Memory B cell (primary cell): ENCODE measurements at regions not wholly inside any gene's neighbourhood (a gene's known extent, or its start where the extent isn't known, plus 50 kb on each side); places are given as distances from the start of the nearest gene placed in this dataset.
"Not testable (repeated sequence)": the region's sequence is repeated elsewhere in the genome, so short reads cannot be mapped to it uniquely, and the experiment has no call there.

Experiments used
- ATAC-seq: fragments of 150-1000 bp; cut with Tn5 transposase; 2 replicates; pipeline ENCODE4 v1.10.0; 2021; ENCODE audit warnings: low read depth, mild to moderate bottlenecking, moderate library complexity
- DNase-seq, 2 donors: peaks; one replicate each; pipeline ENCODE4 v3.0.0; 2022; ENCODE audit warnings: low spot score in 2 of 2
- H3K27ac Mint-ChIP-seq: one replicate; pipeline ENCODE4 v1.8.0; 2022; ENCODE audit warnings: mild to moderate bottlenecking, moderate library complexity, mixed read lengths
- H3K27me3 Mint-ChIP-seq: one replicate; pipeline ENCODE4 v1.8.0; 2022; ENCODE audit warnings: mixed read lengths
- H3K36me3 Mint-ChIP-seq: one replicate; pipeline ENCODE4 v1.8.0; 2022; ENCODE audit warnings: mild to moderate bottlenecking, mixed read lengths
- H3K4me1 Mint-ChIP-seq: one replicate; pipeline ENCODE4 v1.8.0; 2022; ENCODE audit warnings: mixed read lengths
- H3K4me3 Mint-ChIP-seq: one replicate; pipeline ENCODE4 v1.8.0; 2022; ENCODE audit warnings: mild to moderate bottlenecking, moderate library complexity, mixed read lengths
- H3K9me3 Mint-ChIP-seq: one replicate; pipeline ENCODE4 v1.8.0; 2022; ENCODE audit warnings: mixed read lengths

- H3K9me3 Mint-ChIP-seq: no peaks in the 10 kb centered on the region
- no peak for DNase-seq
- no peak overlapping the region for H3K27ac Mint-ChIP-seq
- H3K4me3 Mint-ChIP-seq: no peak overlapping the region
- H3K4me1 Mint-ChIP-seq: no peaks in the 10 kb centered on the region
- H3K27me3 Mint-ChIP-seq: no peaks in the 10 kb centered on the region
- no peak for ATAC-seq
- no peaks in the 10 kb centered on the region for H3K36me3 Mint-ChIP-seq
Measured at GRCh38 chrY:7794441-7794840, 882.9 kb upstream of the AMELY start.

GRCh38 chrY:7793989-7794388 is 882.4 kb upstream of the AMELY start:
- Mint-ChIP-seq H3K27ac (no peak overlapping the region), H3K27me3 (no peaks in the 10 kb centered on the region), H3K4me1 (no peaks in the 10 kb centered on the region), H3K36me3 (no peaks in the 10 kb centered on the region), H3K4me3 (no peak overlapping the region), H3K9me3 (no peaks in the 10 kb centered on the region)
- ATAC-seq (no peak), DNase-seq (no peak)

- DNase-seq (no peak), ATAC-seq (no peak)
- Mint-ChIP-seq H3K27ac (no peak overlapping the region), H3K27me3 (no peaks in the 10 kb centered on the region), H3K4me1 (no peaks in the 10 kb centered on the region), H3K36me3 (no peaks in the 10 kb centered on the region), H3K9me3 (no peaks in the 10 kb centered on the region), H3K4me3 (no peak overlapping the region)
Measured at GRCh38 chrY:7792431-7792830, 880.9 kb upstream of the AMELY start.

- DNase-seq: no peak
Measured at GRCh38 chrY:7781501-7781900, 869.9 kb upstream of the AMELY start.

GRCh38 chrY:7775436-7775835 is 863.9 kb upstream of the AMELY start:
- H3K4me3 Mint-ChIP-seq, ATAC-seq, H3K4me1 Mint-ChIP-seq, H3K9me3 Mint-ChIP-seq, H3K27me3 Mint-ChIP-seq, DNase-seq, H3K27ac Mint-ChIP-seq, H3K36me3 Mint-ChIP-seq: not testable (repeated sequence)

More at GRCh38 chrY:7781501-7781900, 869.9 kb upstream of the AMELY start:
- Mint-ChIP-seq H3K9me3 (no peaks in the 10 kb centered on the region), H3K4me1 (no peaks in the 10 kb centered on the region), H3K27me3 (no peaks in the 10 kb centered on the region), H3K36me3 (no peaks in the 10 kb centered on the region), H3K4me3 (no peak overlapping the region), H3K27ac (no peak overlapping the region)
- ATAC-seq: no peak

GRCh38 chrY:7771771-7772170 is 860.2 kb upstream of the AMELY start:
- Mint-ChIP-seq H3K27ac (no peak overlapping the region), H3K27me3 (no peaks in the 10 kb centered on the region), H3K9me3 (peaks cover 1% of the 10 kb centered on the region), H3K4me1 (no peaks in the 10 kb centered on the region), H3K36me3 (no peaks in the 10 kb centered on the region), H3K4me3 (no peak overlapping the region)
- ATAC-seq (no peak), DNase-seq (no peak)

GRCh38 chrY:7769790-7770375 is 858.3 kb upstream of the AMELY start:
- no peak overlapping the region for H3K4me3 Mint-ChIP-seq
- H3K27ac Mint-ChIP-seq: no peak overlapping the region
- no peak for ATAC-seq

GRCh38 chrY:7768901-7769300 is 857.3 kb upstream of the AMELY start:
- H3K4me3 Mint-ChIP-seq: no peak overlapping the region
- no peaks in the 10 kb centered on the region for H3K9me3 Mint-ChIP-seq
- DNase-seq (no peak), ATAC-seq (no peak)
- no peaks in the 10 kb centered on the region for H3K36me3 Mint-ChIP-seq
- H3K27me3 Mint-ChIP-seq: no peaks in the 10 kb centered on the region
- no peaks in the 10 kb centered on the region for H3K4me1 Mint-ChIP-seq
- no peak overlapping the region for H3K27ac Mint-ChIP-seq

More at GRCh38 chrY:7769790-7770375, 858.3 kb upstream of the AMELY start:
- no peaks in the 10 kb centered on the region for H3K27me3 Mint-ChIP-seq
- H3K36me3 Mint-ChIP-seq: no peaks in the 10 kb centered on the region
- H3K4me1 Mint-ChIP-seq: no peaks in the 10 kb centered on the region
- no peak for DNase-seq
- no peaks in the 10 kb centered on the region for H3K9me3 Mint-ChIP-seq

- H3K27ac Mint-ChIP-seq: no peak overlapping the region
- H3K9me3 Mint-ChIP-seq: no peaks in the 10 kb centered on the region
- H3K4me3 Mint-ChIP-seq: no peak overlapping the region
- DNase-seq: no peak
- no peak for ATAC-seq
- H3K27me3 Mint-ChIP-seq: peaks cover 3% of the 10 kb centered on the region
- no peaks in the 10 kb centered on the region for H3K36me3 Mint-ChIP-seq
- peaks cover under 1% of the 10 kb centered on the region for H3K4me1 Mint-ChIP-seq
Measured at GRCh38 chrY:7753711-7754110, 842.2 kb upstream of the AMELY start.

- ATAC-seq (no peak), DNase-seq (no peak)
- Mint-ChIP-seq H3K27ac (no peak overlapping the region), H3K27me3 (peaks cover 5% of the 10 kb centered on the region), H3K4me3 (no peak overlapping the region), H3K9me3 (no peaks in the 10 kb centered on the region), H3K36me3 (no peaks in the 10 kb centered on the region), H3K4me1 (peaks cover 2% of the 10 kb centered on the region)
Measured at GRCh38 chrY:7746781-7747180, 835.2 kb upstream of the AMELY start.

- no peak for DNase-seq
- peaks cover 2% of the 10 kb centered on the region for H3K4me1 Mint-ChIP-seq
- H3K4me3 Mint-ChIP-seq: no peak overlapping the region
Measured at GRCh38 chrY:7745581-7745901, 834.0 kb upstream of the AMELY start.

GRCh38 chrY:7744691-7745580 is 833.4 kb upstream of the AMELY start:
- Mint-ChIP-seq H3K4me1 (peaks cover 2% of the 10 kb centered on the region), H3K36me3 (no peaks in the 10 kb centered on the region), H3K27me3 (peaks cover 7% of the 10 kb centered on the region), H3K9me3 (no peaks in the 10 kb centered on the region), H3K27ac (no peak overlapping the region), H3K4me3 (no peak overlapping the region)
- no peak for ATAC-seq
- no peak for DNase-seq

More at GRCh38 chrY:7745581-7745901, 834.0 kb upstream of the AMELY start:
- no peaks in the 10 kb centered on the region for H3K9me3 Mint-ChIP-seq
- peaks cover 7% of the 10 kb centered on the region for H3K27me3 Mint-ChIP-seq
- ATAC-seq: no peak
- H3K36me3 Mint-ChIP-seq: no peaks in the 10 kb centered on the region
- no peak overlapping the region for H3K27ac Mint-ChIP-seq

- Mint-ChIP-seq H3K36me3 (no peaks in the 10 kb centered on the region), H3K27me3 (peaks cover 2% of the 10 kb centered on the region), H3K27ac (no peak overlapping the region), H3K9me3 (no peaks in the 10 kb centered on the region), H3K4me1 (peaks cover 3% of the 10 kb centered on the region), H3K4me3 (no peak overlapping the region)
- DNase-seq (no peak), ATAC-seq (no peak)
Measured at GRCh38 chrY:7736847-7737365, 825.4 kb upstream of the AMELY start.

GRCh38 chrY:7731651-7732050 is 820.1 kb upstream of the AMELY start:
- no peaks in the 10 kb centered on the region for H3K27me3 Mint-ChIP-seq
- DNase-seq: no peak
- no peak for ATAC-seq
- peaks cover 21% of the 10 kb centered on the region for H3K4me1 Mint-ChIP-seq
- H3K27ac Mint-ChIP-seq: no peak overlapping the region
- H3K4me3 Mint-ChIP-seq: no peak overlapping the region
- H3K9me3 Mint-ChIP-seq: no peaks in the 10 kb centered on the region
- no peaks in the 10 kb centered on the region for H3K36me3 Mint-ChIP-seq
